ENCODE measurements at regions not wholly inside any gene's neighbourhood (a gene's known extent, or its start where the extent isn't known, plus 50 kb on each side); places are given as distances from the start of the nearest gene placed in this dataset.

GRCh38 chr13:82739881-82740280 is 1142.4 kb downstream of the SLITRK1 start:
- H4K20me1 ChIP-seq (replicated peaks; ENCODE audit: insufficient read depth) = no peaks in the 10 kb centered on the region
- H3K79me2 ChIP-seq (replicated peaks; ENCODE audit: insufficient read depth) = no peaks in the 10 kb centered on the region
- no peaks in the 10 kb centered on the region for H3K36me3 ChIP-seq (ENCODE audit: insufficient read depth)
- H3K27me3 Mint-ChIP-seq (ENCODE audit: insufficient read depth, low read depth, poor library complexity) = peaks cover 2% of the 10 kb centered on the region
- no peaks in the 10 kb centered on the region for H3K9me2 ChIP-seq (ENCODE audit: insufficient read depth)
- no peak overlapping the region for H3K4me3 Mint-ChIP-seq
- H3K27ac Mint-ChIP-seq = no peak overlapping the region
- H3K9me3 Mint-ChIP-seq = peaks cover 11% of the 10 kb centered on the region; the same call in 2 of the 3 replicates
- H3K4me1 Mint-ChIP-seq = no peaks in the 10 kb centered on the region
- no peak overlapping the region for H3K4me3 ChIP-seq
- no peak overlapping the region for H3K27ac ChIP-seq (ENCODE audit: low read depth)
- no peak overlapping the region for H3K4me2 ChIP-seq
- H3F3A ChIP-seq (replicated peaks; ENCODE audit: low read depth) = no peaks in the 10 kb centered on the region
- H3K27me3 ChIP-seq (ENCODE audit: insufficient read depth) = no peaks in the 10 kb centered on the region
- no peak; the same call in 2 of the 3 replicates for ATAC-seq
- no peaks in the 10 kb centered on the region for H3K4me1 ChIP-seq (ENCODE audit: insufficient read depth)
- no peak for TF ChIP-seq EZH2phosphoT487 (IDR thresholded peaks at IDR 0.05; ENCODE audit: unreplicated experiment)
- peak; percentile 34 to 53; a peak in 2 of 4 replicates for TF ChIP-seq CTCF (conservative IDR thresholded peaks at IDR 0.05; ENCODE audit: low read depth in 2 of 2)
- no peak for TF ChIP-seq JUNB (IDR thresholded peaks at IDR 0.05; ENCODE audit: unreplicated experiment)
- DNase-seq (ENCODE audit: low spot score) = no peak
- peaks cover 9% of the 10 kb centered on the region; the same call in 2 of the 3 replicates for H3K36me3 Mint-ChIP-seq (ENCODE audit: low read depth)
- 0 out of 2 replicates have a peak overlapping the region, but pooled peaks have one; percentile 48 for H2AFZ ChIP-seq

GRCh38 chr13:82729401-82729800 is 1152.9 kb downstream of the SLITRK1 start:
- Histone ChIP-seq H3K36me3 (ENCODE audit: insufficient read depth) (no peaks in the 10 kb centered on the region), H4K20me1 (replicated peaks; ENCODE audit: insufficient read depth) (no peaks in the 10 kb centered on the region), H3K27me3 (ENCODE audit: insufficient read depth) (no peaks in the 10 kb centered on the region), H2AFZ (no peak overlapping the region), H3K4me1 (ENCODE audit: insufficient read depth) (no peaks in the 10 kb centered on the region), H3K79me2 (replicated peaks; ENCODE audit: insufficient read depth) (no peaks in the 10 kb centered on the region), H3K27ac (ENCODE audit: low read depth) (no peak overlapping the region), H3F3A (replicated peaks; ENCODE audit: low read depth) (no peaks in the 10 kb centered on the region), H3K4me3 (no peak overlapping the region), H3K9me2 (ENCODE audit: insufficient read depth) (no peaks in the 10 kb centered on the region), H3K4me2 (no peak overlapping the region)
- ATAC-seq (no peak), DNase-seq (ENCODE audit: low spot score) (no peak)
- Mint-ChIP-seq H3K4me1 (no peaks in the 10 kb centered on the region), H3K27ac (no peak overlapping the region), H3K36me3 (ENCODE audit: low read depth) (no peaks in the 10 kb centered on the region), H3K4me3 (no peak overlapping the region), H3K9me3 (no peaks in the 10 kb centered on the region; the same call in 2 of the 3 replicates), H3K27me3 (ENCODE audit: insufficient read depth, low read depth, poor library complexity) (no peaks in the 10 kb centered on the region)
- TF ChIP-seq JUNB (IDR thresholded peaks at IDR 0.05; ENCODE audit: unreplicated experiment) (no peak), CTCF (conservative IDR thresholded peaks at IDR 0.05; ENCODE audit: low read depth in 2 of 2) (no peak), CREB1 (CRISPR knock-in tag; IDR thresholded peaks at IDR 0.05; ENCODE audit: low read depth) (no peak), REST (IDR thresholded peaks at IDR 0.05; ENCODE audit: unreplicated experiment) (no peak), ZNF114 (CRISPR knock-in tag; IDR thresholded peaks at IDR 0.05) (no peak), NANOG (IDR thresholded peaks at IDR 0.05; ENCODE audit: borderline replicate concordance) (no peak), POLR2AphosphoS5 (IDR thresholded peaks at IDR 0.05; ENCODE audit: low read depth) (no peak)
